ENCODE measurements at regions not wholly inside any gene's neighbourhood (a gene's known extent, or its start where the extent isn't known, plus 50 kb on each side); places are given as distances from the start of the nearest gene placed in this dataset.

GRCh38 chrX:44439242-44439794, 95.8 kb upstream of the EFHC2 start:
- H3K4me3 ChIP-seq (ENCODE audit: low read depth, low read length) = no peak overlapping the region
- peak; percentile 59 for DNase-seq (ENCODE audit: low read depth)
- TF ChIP-seq, protein P1, sequence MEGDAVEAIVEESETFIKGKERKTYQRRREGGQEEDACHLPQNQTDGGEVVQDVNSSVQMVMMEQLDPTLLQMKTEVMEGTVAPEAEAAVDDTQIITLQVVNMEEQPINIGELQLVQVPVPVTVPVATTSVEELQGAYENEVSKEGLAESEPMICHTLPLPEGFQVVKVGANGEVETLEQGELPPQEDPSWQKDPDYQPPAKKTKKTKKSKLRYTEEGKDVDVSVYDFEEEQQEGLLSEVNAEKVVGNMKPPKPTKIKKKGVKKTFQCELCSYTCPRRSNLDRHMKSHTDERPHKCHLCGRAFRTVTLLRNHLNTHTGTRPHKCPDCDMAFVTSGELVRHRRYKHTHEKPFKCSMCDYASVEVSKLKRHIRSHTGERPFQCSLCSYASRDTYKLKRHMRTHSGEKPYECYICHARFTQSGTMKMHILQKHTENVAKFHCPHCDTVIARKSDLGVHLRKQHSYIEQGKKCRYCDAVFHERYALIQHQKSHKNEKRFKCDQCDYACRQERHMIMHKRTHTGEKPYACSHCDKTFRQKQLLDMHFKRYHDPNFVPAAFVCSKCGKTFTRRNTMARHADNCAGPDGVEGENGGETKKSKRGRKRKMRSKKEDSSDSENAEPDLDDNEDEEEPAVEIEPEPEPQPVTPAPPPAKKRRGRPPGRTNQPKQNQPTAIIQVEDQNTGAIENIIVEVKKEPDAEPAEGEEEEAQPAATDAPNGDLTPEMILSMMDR (IDR thresholded peaks at IDR 0.05; ENCODE audit: control insufficient read depth, extremely low read depth, insufficient read depth) = no peak

- no peak overlapping the region for H3K4me3 ChIP-seq (ENCODE audit: low read depth, low read length)
- DNase-seq (ENCODE audit: low read depth) = no peak
- TF ChIP-seq, protein P1 (IDR thresholded peaks at IDR 0.05; ENCODE audit: control insufficient read depth, extremely low read depth, insufficient read depth) = no peak
These were observed 91.6 kb upstream of the EFHC2 start for GRCh38 chrX:44435047-44435446.

DNA sequence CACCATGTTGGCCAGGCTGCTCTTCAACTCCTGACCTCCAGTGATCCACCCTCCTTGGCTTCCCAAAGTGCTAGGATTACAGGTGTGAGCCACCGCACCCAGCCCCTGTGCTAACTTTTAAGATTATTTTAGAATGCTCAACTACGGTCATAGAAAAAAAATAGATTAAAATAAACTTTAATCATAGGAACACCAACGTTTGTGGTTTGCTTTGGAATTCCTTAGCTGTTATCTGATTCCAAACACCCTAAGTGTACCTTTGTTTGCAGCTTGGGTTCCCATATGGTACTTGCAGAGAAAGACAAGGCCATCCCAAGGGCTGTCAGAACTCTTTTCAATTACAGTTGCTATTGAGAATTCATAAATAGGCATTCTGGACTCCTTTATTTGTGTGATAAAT, 90.1 kb upstream of the EFHC2 start:
- no peak for DNase-seq (ENCODE audit: low read depth)
- H3K4me3 ChIP-seq (ENCODE audit: low read depth, low read length) = no peak overlapping the region
- TF ChIP-seq, protein P1 (IDR thresholded peaks at IDR 0.05; ENCODE audit: control insufficient read depth, extremely low read depth, insufficient read depth) = no peak

- no peak overlapping the region for H3K4me3 ChIP-seq (ENCODE audit: low read depth, low read length)
- TF ChIP-seq, protein P1 (IDR thresholded peaks at IDR 0.05; ENCODE audit: control insufficient read depth, extremely low read depth, insufficient read depth) = no peak
- peak; percentile 7 for DNase-seq (ENCODE audit: low read depth)
These were observed 89.2 kb upstream of the EFHC2 start for GRCh38 chrX:44432641-44433040.

- H3K4me3 ChIP-seq (ENCODE audit: low read depth, low read length) = no peak overlapping the region
- TF ChIP-seq, protein P1 (IDR thresholded peaks at IDR 0.05; ENCODE audit: control insufficient read depth, extremely low read depth, insufficient read depth) = no peak
- DNase-seq (ENCODE audit: low read depth) = no peak
These were observed 87.7 kb upstream of the EFHC2 start for GRCh38 chrX:44431194-44431593.

DNA sequence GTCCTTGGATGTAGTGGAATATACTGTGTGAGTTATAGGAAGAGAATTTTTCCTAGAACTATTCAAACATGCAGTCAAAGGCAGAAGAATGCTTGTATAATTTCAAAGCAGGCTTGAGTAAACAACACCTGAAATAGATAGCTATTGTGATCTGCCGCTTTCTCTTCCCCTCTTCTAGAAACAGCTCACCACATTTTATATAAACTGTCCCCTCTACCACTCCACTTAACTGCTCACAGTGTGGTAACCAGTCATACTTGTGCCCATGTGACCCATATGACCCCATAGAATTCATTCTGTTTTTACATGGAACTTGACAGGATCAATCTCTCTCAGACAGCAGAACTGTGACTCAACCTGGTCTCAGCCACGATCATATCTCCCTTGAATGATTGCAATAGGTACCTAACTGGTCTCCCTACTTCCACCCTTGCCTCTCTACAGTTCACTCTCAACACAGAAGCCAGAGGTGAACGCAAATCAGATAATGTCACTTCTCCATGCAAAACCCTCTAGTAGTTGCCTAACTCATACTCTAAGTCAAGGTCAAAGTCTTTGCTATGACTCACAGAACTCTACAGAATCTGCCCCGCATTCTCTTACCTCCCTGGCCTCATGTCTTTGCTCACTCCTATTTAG, 85.6 kb upstream of the EFHC2 start:
- DNase-seq (ENCODE audit: low read depth) = no peak
- TF ChIP-seq, protein P1 (IDR thresholded peaks at IDR 0.05; ENCODE audit: control insufficient read depth, extremely low read depth, insufficient read depth) = no peak
- H3K4me3 ChIP-seq (ENCODE audit: low read depth, low read length) = no peak overlapping the region

DNA sequence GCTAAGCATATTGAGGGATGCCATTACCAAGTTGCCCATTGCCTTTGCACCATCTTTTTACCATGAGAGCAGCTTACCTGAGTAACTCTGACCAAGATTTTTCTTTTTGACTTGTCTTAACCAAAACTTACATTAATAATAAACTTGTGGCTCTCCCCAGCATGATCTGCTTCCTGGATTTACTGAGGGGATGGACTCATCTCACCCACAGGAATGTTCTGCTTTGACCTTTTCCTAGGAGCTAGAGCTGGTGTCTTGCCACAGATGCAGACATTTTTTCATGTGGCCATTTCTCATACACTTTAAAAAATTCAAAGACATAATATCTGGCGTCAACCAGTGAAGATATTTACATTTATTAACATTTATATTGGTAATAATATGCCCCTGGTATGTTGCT, 79.2 kb upstream of the EFHC2 start:
- no peak for DNase-seq (ENCODE audit: low read depth)
- no peak overlapping the region for H3K4me3 ChIP-seq (ENCODE audit: low read depth, low read length)
- TF ChIP-seq, protein P1 (IDR thresholded peaks at IDR 0.05; ENCODE audit: control insufficient read depth, extremely low read depth, insufficient read depth) = no peak

All from LNCaP clone FGC (cell line).